GM18499 (cell line): ENCODE measurements at regions not wholly inside any gene's neighbourhood (a gene's known extent, or its start where the extent isn't known, plus 50 kb on each side); places are given as distances from the start of the nearest gene placed in this dataset.
"Not testable (repeated sequence)": the region's sequence is repeated elsewhere in the genome, so short reads cannot be mapped to it uniquely, and the experiment has no call there.

Experiments used
- ATAC-seq: cut with Tn5 transposase; IDR thresholded peaks from one replicate; pipeline ENCODE4 v1.9.1; 2021; ENCODE audit warnings: moderate number of reproducible peaks; ENCODE audit not compliant: insufficient read depth, unreplicated experiment

- no peak for ATAC-seq
Measured at GRCh38 chr18:40292985-40293710, 1661.9 kb upstream of the PIK3C3 start.

DNA sequence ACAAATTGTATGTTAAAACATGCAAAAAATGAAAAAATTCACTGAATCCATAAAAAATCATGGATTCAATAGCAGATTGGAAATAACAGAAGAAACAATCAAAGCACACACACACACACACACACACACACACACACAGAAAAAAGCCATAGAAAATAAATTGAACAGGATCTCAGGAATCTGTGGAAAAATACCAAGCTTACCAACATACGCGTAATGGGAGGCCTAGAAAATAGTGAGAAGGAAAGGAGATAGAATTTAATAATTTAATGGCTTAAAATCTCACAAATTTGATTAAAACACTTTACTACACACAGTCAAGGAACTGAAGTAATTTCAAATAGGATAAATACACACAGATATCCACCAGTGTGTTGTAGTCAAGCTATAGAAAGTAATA is 1671.5 kb upstream of the PIK3C3 start:
- no peak for ATAC-seq

DNA sequence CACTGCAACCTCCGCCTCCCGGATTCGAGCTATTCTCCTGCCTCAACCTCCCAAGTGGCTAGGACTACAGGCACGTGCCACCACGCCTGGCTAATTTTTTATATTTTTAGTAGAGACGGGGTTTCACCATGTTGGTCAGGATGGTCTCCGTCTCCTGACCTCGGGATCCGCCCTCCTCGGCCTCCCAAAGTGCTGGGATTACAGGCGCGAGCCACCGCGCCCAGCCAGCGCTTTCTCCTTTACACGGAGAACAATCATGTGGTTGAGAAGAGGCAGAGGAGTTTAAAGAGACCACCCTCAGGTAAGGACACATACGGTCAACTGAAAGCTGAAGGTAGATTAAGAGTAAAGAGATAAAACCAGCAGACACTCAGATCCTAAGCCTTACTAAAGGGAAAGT is 1673.7 kb upstream of the PIK3C3 start:
- not testable (repeated sequence) for ATAC-seq

GRCh38 chr18:40274618-40275196 is 1680.3 kb upstream of the PIK3C3 start:
- no peak for ATAC-seq

GRCh38 chr18:40272630-40273231 is 1682.3 kb upstream of the PIK3C3 start:
- no peak for ATAC-seq

- ATAC-seq, result no peak
Measured at GRCh38 chr18:40259115-40259835, 1695.8 kb upstream of the PIK3C3 start.

- ATAC-seq, result no peak
Measured at GRCh38 chr18:40258311-40258710, 1696.7 kb upstream of the PIK3C3 start.

GRCh38 chr18:40250236-40250635 is 1704.8 kb upstream of the PIK3C3 start:
- ATAC-seq, result no peak

GRCh38 chr18:40249390-40250080 is 1705.5 kb upstream of the PIK3C3 start:
- no peak for ATAC-seq

DNA sequence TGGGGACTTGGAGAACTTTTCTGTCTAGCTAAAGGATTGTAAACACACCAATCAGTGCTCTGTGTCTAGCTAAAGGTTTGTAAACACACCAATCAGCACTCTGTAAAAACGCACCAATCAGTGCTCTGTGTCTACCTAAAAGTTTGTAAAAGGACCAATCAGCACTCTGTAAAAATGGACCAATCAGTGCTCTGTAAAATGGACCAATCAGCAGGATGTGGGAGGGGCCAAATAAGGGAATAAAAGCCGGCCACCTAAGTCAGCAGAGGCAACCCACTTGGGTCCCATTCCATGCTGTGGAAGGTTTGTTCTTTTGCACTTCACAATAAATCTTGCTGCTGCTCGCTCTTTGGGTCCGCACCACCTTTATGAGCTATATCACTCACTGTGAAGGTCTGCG is 1709.4 kb upstream of the PIK3C3 start:
- ATAC-seq, result not testable (repeated sequence)

GRCh38 chr18:40243607-40244006 is 1711.4 kb upstream of the PIK3C3 start:
- ATAC-seq, result no peak

DNA sequence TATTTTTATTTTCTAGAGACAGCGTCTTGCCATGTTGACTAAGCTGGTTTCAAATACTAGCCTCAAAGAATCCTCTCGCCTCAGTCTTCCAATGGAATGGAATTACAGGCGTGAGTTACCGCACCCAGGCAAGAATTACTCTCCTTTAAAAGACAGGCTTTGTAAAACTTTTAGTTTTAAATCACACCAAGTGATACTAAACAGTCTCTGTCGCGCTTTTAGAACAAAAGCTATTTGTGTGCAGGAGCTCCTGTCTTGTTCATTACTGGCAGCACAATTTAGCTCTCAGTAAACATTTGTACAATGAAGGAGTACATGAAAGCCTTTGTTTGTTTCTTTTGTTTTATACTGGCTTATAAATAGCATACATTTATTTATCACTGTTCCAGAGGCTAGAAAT is 1719.2 kb upstream of the PIK3C3 start:
- ATAC-seq, result no peak

GRCh38 chr18:40235323-40235722 is 1719.7 kb upstream of the PIK3C3 start:
- ATAC-seq, result no peak

DNA sequence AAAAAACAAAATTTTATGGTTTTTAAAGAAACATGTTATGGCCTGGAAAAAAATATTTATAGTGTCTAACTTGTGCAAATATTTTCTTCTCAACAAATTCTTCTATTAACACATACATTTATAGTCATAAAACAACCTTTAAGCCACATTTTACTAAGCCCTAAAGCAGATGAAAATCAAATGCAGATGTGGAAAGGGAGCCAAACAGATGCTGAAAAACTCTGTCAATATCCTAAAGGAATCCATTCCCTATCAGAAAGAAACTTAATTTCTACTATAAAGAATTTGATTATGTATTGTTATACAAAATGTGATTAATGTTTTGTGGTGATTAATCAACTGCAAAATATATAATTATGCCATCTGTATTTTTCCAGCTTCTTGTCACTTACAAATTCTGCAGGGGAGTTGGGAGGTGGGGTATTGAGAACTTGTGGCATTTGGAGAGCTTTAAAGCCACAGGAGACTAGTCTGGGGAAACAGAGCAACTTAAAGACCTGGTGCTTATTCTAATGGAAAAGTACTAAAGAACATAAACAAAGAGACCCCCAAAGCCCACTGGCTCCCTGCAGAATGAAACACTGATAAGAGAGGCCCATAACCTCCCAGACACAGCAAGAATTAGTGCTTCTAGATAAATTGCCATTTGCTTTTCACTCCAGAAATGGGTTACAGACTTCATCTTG is 1721.0 kb upstream of the PIK3C3 start:
- no peak for ATAC-seq

DNA sequence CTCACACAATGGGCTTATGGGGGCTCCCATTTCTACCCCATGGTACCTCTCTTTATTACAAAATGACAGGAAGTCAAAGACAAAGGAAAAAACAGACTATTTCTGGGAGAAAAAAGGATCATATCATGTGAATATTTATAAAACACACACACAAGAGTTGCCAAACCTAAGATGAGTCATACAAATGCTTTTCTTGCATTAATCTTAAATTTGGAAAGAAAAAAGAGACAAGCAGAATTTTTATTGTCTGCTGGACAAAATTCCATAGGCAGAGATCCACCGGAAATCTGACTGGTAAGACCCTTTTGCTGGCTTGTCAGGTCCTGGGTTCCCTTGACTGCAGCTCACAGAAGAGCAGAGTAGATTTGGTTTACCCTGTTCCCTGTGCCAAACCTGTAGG is 1732.3 kb upstream of the PIK3C3 start:
- no peak for ATAC-seq

DNA sequence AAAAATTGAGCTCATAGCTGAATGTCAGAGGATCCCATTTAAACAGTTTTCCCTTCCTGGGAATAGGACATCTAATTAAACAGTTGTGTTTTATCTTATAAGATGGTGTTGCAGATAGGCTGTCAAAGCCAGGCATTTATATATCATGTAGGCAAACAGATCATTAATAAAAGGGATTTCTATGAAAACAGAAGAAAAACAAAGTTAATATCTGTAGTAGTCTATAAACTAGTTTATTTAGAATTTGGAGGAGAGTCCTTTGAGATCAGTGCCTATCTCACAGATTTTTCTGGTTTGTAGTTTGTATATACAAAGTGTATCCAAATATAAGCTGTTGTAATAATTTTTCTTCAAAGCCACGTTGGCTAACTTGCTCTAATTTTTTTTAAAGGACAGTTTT is 1738.2 kb upstream of the PIK3C3 start:
- ATAC-seq, result no peak

DNA sequence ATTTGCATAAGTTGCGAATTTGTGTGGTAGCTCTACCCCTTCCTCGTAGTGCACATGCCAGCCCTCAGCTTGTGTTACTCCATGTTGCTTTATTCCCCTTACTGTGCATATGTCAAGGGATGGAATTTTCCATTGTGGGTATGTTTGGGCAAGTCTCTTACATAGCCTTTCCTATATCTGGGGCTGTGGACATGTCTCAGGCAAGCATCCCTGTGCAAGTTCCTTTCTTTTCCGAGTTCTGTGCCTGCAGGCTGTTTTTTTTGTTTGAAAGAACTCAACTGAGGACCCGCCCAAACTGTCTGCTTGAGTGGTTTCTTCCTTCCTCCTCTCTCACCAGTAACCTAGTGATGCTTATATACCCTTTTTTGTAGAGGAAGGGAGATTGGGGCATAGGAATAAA is 1739.1 kb upstream of the PIK3C3 start:
- no peak for ATAC-seq

DNA sequence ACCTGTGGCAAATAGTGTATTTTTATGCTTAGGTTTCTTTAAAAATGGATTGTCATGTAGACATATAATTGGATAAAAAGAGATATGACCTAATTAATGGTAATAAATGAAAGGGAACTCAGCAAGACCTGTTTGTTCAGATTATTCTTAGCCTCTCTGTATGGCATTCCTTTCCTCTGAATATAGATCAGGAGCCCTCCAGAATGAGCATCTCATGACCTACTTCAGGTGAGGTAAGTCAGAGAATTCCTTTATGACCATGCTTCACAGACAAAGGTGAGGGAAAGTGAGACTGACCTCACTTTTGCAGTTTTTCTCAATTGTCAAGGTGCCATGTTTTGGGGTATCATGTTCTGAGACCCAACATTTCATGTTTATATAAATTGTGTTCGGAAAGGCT is 1744.3 kb upstream of the PIK3C3 start:
- ATAC-seq, result no peak

DNA sequence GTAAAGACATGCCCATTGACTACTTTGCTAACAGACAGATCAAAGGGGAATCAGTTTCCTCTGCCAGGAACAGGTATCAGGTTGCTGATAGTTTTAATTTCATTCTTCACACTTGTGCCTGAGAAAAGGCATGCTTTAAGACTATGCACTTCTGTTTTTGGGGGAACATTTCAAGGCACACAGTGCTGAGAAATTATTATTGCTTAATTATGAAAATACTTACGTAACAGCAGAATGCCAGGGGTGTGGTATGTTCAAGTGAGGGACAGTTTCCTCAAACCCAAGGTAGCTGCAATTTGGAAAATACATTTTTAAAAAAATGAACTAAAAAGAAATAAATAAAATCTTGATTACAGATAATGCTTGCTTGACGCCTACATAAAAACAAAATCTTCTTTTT is 1746.1 kb upstream of the PIK3C3 start:
- no peak for ATAC-seq

DNA sequence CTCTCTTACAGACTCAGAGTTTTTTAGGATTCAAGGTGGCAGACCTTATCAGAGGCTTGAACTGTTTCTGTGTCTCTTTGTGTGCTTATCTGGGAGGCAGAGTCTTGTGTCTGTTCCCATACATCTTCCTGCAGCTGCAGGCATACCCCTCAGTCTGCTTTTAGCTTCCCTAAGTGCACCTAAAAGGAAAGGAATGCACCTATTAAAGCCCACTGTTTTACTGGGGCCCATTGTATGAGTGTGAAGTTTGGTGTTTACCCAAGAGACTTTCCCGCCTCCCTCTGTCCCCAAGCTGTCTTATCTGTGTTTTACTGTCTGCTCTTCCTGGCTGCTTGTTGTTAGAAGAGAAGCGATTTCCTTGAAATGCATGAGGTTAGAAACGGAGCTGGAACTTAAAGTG is 1757.3 kb upstream of the PIK3C3 start:
- ATAC-seq, result no peak
